Activated T-cell treated with anti-CD3 and anti-CD28 coated beads for 4 hours (primary cell): ENCODE measurements at regions not wholly inside any gene's neighbourhood (a gene's known extent, or its start where the extent isn't known, plus 50 kb on each side); places are given as distances from the start of the nearest gene placed in this dataset.
A peak's percentile ranks its signal among the peaks of the same experiment; 100 is the strongest.

Experiments
- DNase-seq: peaks from one replicate; pipeline ENCODE4 v3.0.0-alpha.2; 2020

- DNase-seq: no peak
Measured at GRCh38 chr1:244937099-244937498, 72.8 kb upstream of the HNRNPU start.

GRCh38 chr1:244920911-244921761 lies 56.8 kb upstream of the HNRNPU start:
- DNase-seq: no peak

- no peak for DNase-seq
Measured at GRCh38 chr1:244919320-244920282, 55.3 kb upstream of the HNRNPU start.

- DNase-seq: peak; percentile 65
Measured at GRCh38 chr1:244918421-244919319, 54.3 kb upstream of the HNRNPU start.

GRCh38 chr1:244917073-244917670 lies 52.8 kb upstream of the HNRNPU start:
- DNase-seq: no peak

GRCh38 chr1:244915736-244916135 lies 51.4 kb upstream of the HNRNPU start:
- no peak for DNase-seq

- no peak for DNase-seq
Measured at GRCh38 chr1:244914761-244915160, 50.4 kb upstream of the HNRNPU start.
